ENCODE measurements at regions not wholly inside any gene's neighbourhood (a gene's known extent, or its start where the extent isn't known, plus 50 kb on each side); places are given as distances from the start of the nearest gene placed in this dataset.

- no peak overlapping the region for H2AFZ ChIP-seq (ENCODE audit: control insufficient read depth, low read depth, low read length)
- no peak overlapping the region for H3K4me3 ChIP-seq
- H3K27ac ChIP-seq (ENCODE audit: control insufficient read depth, insufficient read depth): no peak overlapping the region
- H3K9ac ChIP-seq (ENCODE audit: control insufficient read depth, insufficient read depth, low read length): no peak overlapping the region
- ChIA-PET RAD21 (ENCODE audit: unreplicated experiment) (no interaction called here), POLR2A (no interaction called here), SMC1A (ENCODE audit: uncharacterized antibody, unreplicated experiment) (no interaction called here), CTCF (no interaction called here)
- no peak for DNase-seq (ENCODE audit: low read depth, low spot score)
- H3K4me1 ChIP-seq (ENCODE audit: control insufficient read depth, insufficient read depth, low read length): no peaks in the 10 kb centered on the region
- no peaks in the 10 kb centered on the region for H4K20me1 ChIP-seq (ENCODE audit: control insufficient read depth, insufficient read depth)
- H3K9me3 ChIP-seq (replicated peaks; ENCODE audit: control insufficient read depth, insufficient read depth, low read length): no peaks in the 10 kb centered on the region
- no TSS peak for BruUV-seq (replicated peaks)
- H3K79me2 ChIP-seq (ENCODE audit: control insufficient read depth, insufficient read depth, low read length): no peaks in the 10 kb centered on the region
- no peak for ATAC-seq
- no peak overlapping the region for H3K4me2 ChIP-seq (ENCODE audit: control insufficient read depth, insufficient read depth)
- H3K27me3 ChIP-seq (replicated peaks in 1 of 2; ENCODE audit: control insufficient read depth in 2 of 2, insufficient read depth in 2 of 2, low read length in 1 of 2): no peaks in the 10 kb centered on the region
- WGBS (ENCODE audit: insufficient coverage, insufficient replicate concordance, low lambda C conversion rate, missing lambda C conversion rate): 14% methylated on average over 2 of the region's 2 CpGs
- no peak for FAIRE-seq
- in situ Hi-C loops (cut with MboI): no loop called here
- TF ChIP-seq NFYA (IDR thresholded peaks at IDR 0.05; ENCODE audit: borderline replicate concordance, low read depth, low read length): no peak
- no peak for TF ChIP-seq ZNF622 (IDR thresholded peaks at IDR 0.05)
- no peak for TF ChIP-seq CHD4 (IDR thresholded peaks at IDR 0.05)
- no peak for TF ChIP-seq GABPA (IDR thresholded peaks at IDR 0.05; ENCODE audit: low read depth)
- no peak for TF ChIP-seq PKNOX1 (IDR thresholded peaks at IDR 0.05)
- TF ChIP-seq SUZ12 (IDR thresholded peaks at IDR 0.05; ENCODE audit: unreplicated experiment): no peak
- TF ChIP-seq EED (IDR thresholded peaks at IDR 0.05; ENCODE audit: low read depth): no peak
- no peak for TF ChIP-seq ASH2L (IDR thresholded peaks at IDR 0.05; ENCODE audit: borderline replicate concordance, low read depth)
- no peak for TF ChIP-seq SP1 (IDR thresholded peaks at IDR 0.05; ENCODE audit: low read depth, low read length)
- no peak for TF ChIP-seq STAT1 (conservative IDR thresholded peaks at IDR 0.05)
- TF ChIP-seq HDGF (IDR thresholded peaks at IDR 0.05): no peak
- TF ChIP-seq CREM (IDR thresholded peaks at IDR 0.05; ENCODE audit: low read depth): no peak
- no peak for TF ChIP-seq BHLHE40 (IDR thresholded peaks at IDR 0.05; ENCODE audit: borderline replicate concordance in 1 of 2, low read depth in 2 of 2, low read length in 1 of 2)
- no peak for TF ChIP-seq CTCF (IDR thresholded peaks at IDR 0.05 in 2 of 3, conservative IDR thresholded peaks at IDR 0.05 in 1 of 3; ENCODE audit: control insufficient read depth in 2 of 3, extremely low read depth in 1 of 3, insufficient read depth in 1 of 3, low read depth in 3 of 3, low read length in 3 of 3)
- TF ChIP-seq CREB1 (IDR thresholded peaks at IDR 0.05; ENCODE audit: low read depth): no peak
- no peak for TF ChIP-seq BMI1 (IDR thresholded peaks at IDR 0.05; ENCODE audit: borderline replicate concordance)
- TF ChIP-seq POLR2A (IDR thresholded peaks at IDR 0.05; ENCODE audit: low read depth, low read length): no peak
- no peak for TF ChIP-seq ZNF274 (IDR thresholded peaks at IDR 0.05; ENCODE audit: insufficient read depth, insufficient read length)
- intact Hi-C loops (cut with micrococcal nuclease; ENCODE audit: unreplicated experiment): no loop called here
- H3K36me3 ChIP-seq (ENCODE audit: control insufficient read depth in 2 of 2, insufficient read depth in 2 of 2, low read length in 1 of 2): no peaks in the 10 kb centered on the region
These were observed 205.5 kb upstream of the CDC14C start for GRCh38 chr7:48718731-48719378.
